NOMO-1 treated with DMSO at 0.1 percent for 48 hours (cell line): ENCODE measurements at regions not wholly inside any gene's neighbourhood (a gene's known extent, or its start where the extent isn't known, plus 50 kb on each side); places are given as distances from the start of the nearest gene placed in this dataset.

Experiments used
- DNase-seq: peaks from one replicate; lab custom pipeline; 2025; ENCODE audit not compliant: unreplicated experiment; lab: John Stamatoyannopoulos, UW

GRCh38 chr5:133665571-133665970 lies 53.2 kb upstream of the FSTL4 start:
- DNase-seq: no peak

DNA sequence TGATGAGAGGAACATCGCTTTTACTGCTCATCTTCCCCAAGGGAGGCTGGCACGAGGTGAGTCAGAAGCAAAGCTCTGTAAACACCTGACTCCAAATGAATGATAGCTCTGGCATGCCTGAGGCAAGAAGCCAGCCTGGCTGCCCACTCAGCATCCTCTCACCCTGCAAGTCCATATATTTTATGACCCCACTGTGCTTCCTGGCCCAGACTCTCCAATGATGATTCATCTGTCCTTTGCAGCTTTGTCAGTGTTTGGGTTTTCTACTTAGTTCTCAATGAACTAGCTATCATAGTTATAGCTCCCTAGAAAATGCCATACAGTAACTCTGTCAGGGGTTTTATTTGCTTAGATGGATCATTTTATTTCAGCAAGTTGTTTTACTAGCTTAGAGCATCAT lies 52.1 kb upstream of the FSTL4 start:
- DNase-seq: no peak

- DNase-seq: no peak
These were observed 51.2 kb upstream of the FSTL4 start for GRCh38 chr5:133663397-133664054.

DNA sequence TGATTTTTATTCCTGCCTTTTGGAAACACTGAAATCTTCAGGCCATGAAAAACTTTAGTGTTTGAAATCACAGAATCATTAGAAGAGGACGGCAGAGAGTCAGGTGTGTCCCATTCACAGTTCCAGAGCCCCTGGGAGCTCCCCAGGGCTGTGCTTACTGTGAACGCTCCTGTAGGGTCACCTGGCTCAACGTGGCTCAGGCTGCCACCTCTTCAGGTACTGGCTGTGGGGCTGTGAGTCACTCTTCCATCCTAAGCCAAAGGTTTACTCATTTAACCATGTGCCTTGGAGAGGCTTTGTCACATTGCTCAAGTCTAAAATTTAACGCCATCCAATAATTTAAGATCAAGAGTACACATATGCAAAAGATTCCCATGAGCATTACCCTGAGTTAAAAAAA lies 50.2 kb upstream of the FSTL4 start:
- DNase-seq: no peak
